Left ventricle myocardium superior (tissue), 1 donor: ENCODE measurements at regions not wholly inside any gene's neighbourhood (a gene's known extent, or its start where the extent isn't known, plus 50 kb on each side); places are given as distances from the start of the nearest gene placed in this dataset.
"Not testable (repeated sequence)": the region's sequence is repeated elsewhere in the genome, so short reads cannot be mapped to it uniquely, and the experiment has no call there.

Experiments
- ATAC-seq: fragments of 200-7000 bp; cut with Tn5 transposase; one replicate; pipeline ENCODE4 v1.9.1; 2020; ENCODE audit warnings: mild to moderate bottlenecking, moderate library complexity
- DNase-seq: peaks from one replicate; pipeline ENCODE4 v3.0.0-alpha.2; 2020
- intact Hi-C: fragments of 100-400 bp; cut with micrococcal nuclease; formaldehyde crosslinking; loops from one replicate; pipeline ENCODE4 v1.11.0; 2022
- donor health status: DM: no; HTN: yes; CAD: no; lungs with severe emphysema.

GRCh38 chr4:124953486-124953885 is 241.0 kb upstream of the ANKRD50 start:
- intact Hi-C loops, result no loop called here
- ATAC-seq, result no peak
- DNase-seq, result no peak

GRCh38 chr4:124953061-124953460 is 240.5 kb upstream of the ANKRD50 start:
- ATAC-seq (no peak), DNase-seq (no peak)
- intact Hi-C loops, result no loop called here

- DNase-seq (no peak), ATAC-seq (no peak)
- intact Hi-C loops, result no loop called here
Observed at GRCh38 chr4:124952601-124953000, 240.1 kb upstream of the ANKRD50 start.

GRCh38 chr4:124948976-124949597 is 236.6 kb upstream of the ANKRD50 start:
- intact Hi-C loops, result no loop called here

GRCh38 chr4:124947622-124948265 is 235.2 kb upstream of the ANKRD50 start:
- DNase-seq (no peak), ATAC-seq (no peak)
- intact Hi-C loops, result no loop called here

More at GRCh38 chr4:124948976-124949597, 236.6 kb upstream of the ANKRD50 start:
- ATAC-seq, result no peak
- no peak for DNase-seq

- ATAC-seq (no peak), DNase-seq (no peak)
- intact Hi-C loops, result no loop called here
Observed at GRCh38 chr4:124946696-124947095, 234.2 kb upstream of the ANKRD50 start.

GRCh38 chr4:124945422-124945821 is 232.9 kb upstream of the ANKRD50 start:
- ATAC-seq (no peak), DNase-seq (no peak)
- intact Hi-C loops, result no loop called here

GRCh38 chr4:124943938-124944337 is 231.4 kb upstream of the ANKRD50 start:
- intact Hi-C loops, result no loop called here

GRCh38 chr4:124943145-124943889 is 230.8 kb upstream of the ANKRD50 start:
- intact Hi-C loops, result no loop called here
- ATAC-seq, result no peak
- no peak for DNase-seq

More at GRCh38 chr4:124943938-124944337, 231.4 kb upstream of the ANKRD50 start:
- ATAC-seq, result no peak
- no peak for DNase-seq

GRCh38 chr4:124941267-124941666 is 228.7 kb upstream of the ANKRD50 start:
- intact Hi-C loops, result no loop called here
- DNase-seq (no peak), ATAC-seq (no peak)

GRCh38 chr4:124940387-124940786 is 227.9 kb upstream of the ANKRD50 start:
- intact Hi-C loops, result no loop called here
- DNase-seq, result no peak
- peak; percentile 56 for ATAC-seq

GRCh38 chr4:124939908-124940307 is 227.4 kb upstream of the ANKRD50 start:
- DNase-seq (no peak), ATAC-seq (no peak)
- intact Hi-C loops, result no loop called here

GRCh38 chr4:124938836-124939235 is 226.3 kb upstream of the ANKRD50 start:
- DNase-seq (no peak), ATAC-seq (no peak)
- intact Hi-C loops, result no loop called here

GRCh38 chr4:124937993-124938392 is 225.5 kb upstream of the ANKRD50 start:
- ATAC-seq (no peak), DNase-seq (no peak)
- intact Hi-C loops, result no loop called here

GRCh38 chr4:124936427-124936826 is 223.9 kb upstream of the ANKRD50 start:
- ATAC-seq (peak; percentile 98), DNase-seq (peak; percentile 55)
- intact Hi-C loops, result no loop called here

- DNase-seq (no peak), ATAC-seq (no peak)
- intact Hi-C loops, result no loop called here
Observed at GRCh38 chr4:124934916-124935315, 222.4 kb upstream of the ANKRD50 start.

GRCh38 chr4:124933521-124933920 is 221.0 kb upstream of the ANKRD50 start:
- intact Hi-C loops, result no loop called here
- DNase-seq (no peak), ATAC-seq (no peak)

GRCh38 chr4:124932447-124932846 is 219.9 kb upstream of the ANKRD50 start:
- ATAC-seq (no peak), DNase-seq (no peak)
- intact Hi-C loops, result no loop called here

- ATAC-seq, result no peak
- intact Hi-C loops, result no loop called here
- DNase-seq, result no peak
Observed at GRCh38 chr4:124931050-124931449, 218.5 kb upstream of the ANKRD50 start.

GRCh38 chr4:124922748-124923147 is 210.2 kb upstream of the ANKRD50 start:
- DNase-seq, intact Hi-C loops, ATAC-seq: not testable (repeated sequence)
